OCI-LY7 (cell line): ENCODE measurements at regions not wholly inside any gene's neighbourhood (a gene's known extent, or its start where the extent isn't known, plus 50 kb on each side); places are given as distances from the start of the nearest gene placed in this dataset.

Experiments
- CTCF ChIP-seq: fragments of 200-600 bp; sonication (generic); conservative IDR thresholded peaks from 2 replicates; pipeline ENCODE4 v1.5.1; 2014; ENCODE audit warnings: mild to moderate bottlenecking, antibody characterized with exemption, low read length, moderate library complexity, mixed read lengths
- EZH2phosphoT487 ChIP-seq: fragments of 200-600 bp; sonication (generic); IDR thresholded peaks from 2 replicates; pipeline ENCODE4 v1.6.1; 2018; ENCODE audit warnings: low read depth, borderline replicate concordance, mild to moderate bottlenecking, mixed run types, antibody characterized with exemption, low read length, moderate library complexity, mixed read lengths

- peak; percentile 97 for TF ChIP-seq CTCF
- no peak for TF ChIP-seq EZH2phosphoT487
Observed at GRCh38 chr6:99868074-99868702, 125.8 kb downstream of the MCHR2 start.
